Muscle layer of duodenum (tissue), 2 donors: ENCODE measurements at regions not wholly inside any gene's neighbourhood (a gene's known extent, or its start where the extent isn't known, plus 50 kb on each side); places are given as distances from the start of the nearest gene placed in this dataset.

ENCODE experiments used
- H3K27ac ChIP-seq: one replicate; pipeline ENCODE4 v1.7.0; 2013; ENCODE audit warnings: mild to moderate bottlenecking, low read length
- H3K27me3 ChIP-seq: one replicate; pipeline ENCODE4 v1.7.0; 2013; ENCODE audit warnings: low read depth, mild to moderate bottlenecking, control low read depth, low read length
- H3K36me3 ChIP-seq, 2 donors: one replicate each; pipeline ENCODE4 v1.7.0; 2013; ENCODE audit warnings: low read length in 2 of 2, control low read depth in 1 of 2, mild to moderate bottlenecking in 1 of 2; ENCODE audit not compliant: insufficient read depth in 2 of 2, control insufficient read depth in 1 of 2
- H3K4me1 ChIP-seq, 2 donors: one replicate each; pipeline ENCODE4 v1.7.0; 2013; ENCODE audit warnings: low read length in 2 of 2, mild to moderate bottlenecking in 2 of 2, control low read depth in 1 of 2, moderate library complexity in 1 of 2; ENCODE audit not compliant: insufficient read depth in 2 of 2, control insufficient read depth in 1 of 2
- H3K4me3 ChIP-seq, 2 donors: one replicate each; pipeline ENCODE4 v1.7.0; 2013; ENCODE audit warnings: low read length in 2 of 2, low read depth in 1 of 2, mild to moderate bottlenecking in 1 of 2
- H3K9me3 ChIP-seq, 2 donors: one replicate each; pipeline ENCODE4 v1.7.0; 2013; ENCODE audit warnings: low read length in 2 of 2, control low read depth in 1 of 2, mild to moderate bottlenecking in 1 of 2; ENCODE audit not compliant: control insufficient read depth in 1 of 2
- donor health status: healthy.

DNA sequence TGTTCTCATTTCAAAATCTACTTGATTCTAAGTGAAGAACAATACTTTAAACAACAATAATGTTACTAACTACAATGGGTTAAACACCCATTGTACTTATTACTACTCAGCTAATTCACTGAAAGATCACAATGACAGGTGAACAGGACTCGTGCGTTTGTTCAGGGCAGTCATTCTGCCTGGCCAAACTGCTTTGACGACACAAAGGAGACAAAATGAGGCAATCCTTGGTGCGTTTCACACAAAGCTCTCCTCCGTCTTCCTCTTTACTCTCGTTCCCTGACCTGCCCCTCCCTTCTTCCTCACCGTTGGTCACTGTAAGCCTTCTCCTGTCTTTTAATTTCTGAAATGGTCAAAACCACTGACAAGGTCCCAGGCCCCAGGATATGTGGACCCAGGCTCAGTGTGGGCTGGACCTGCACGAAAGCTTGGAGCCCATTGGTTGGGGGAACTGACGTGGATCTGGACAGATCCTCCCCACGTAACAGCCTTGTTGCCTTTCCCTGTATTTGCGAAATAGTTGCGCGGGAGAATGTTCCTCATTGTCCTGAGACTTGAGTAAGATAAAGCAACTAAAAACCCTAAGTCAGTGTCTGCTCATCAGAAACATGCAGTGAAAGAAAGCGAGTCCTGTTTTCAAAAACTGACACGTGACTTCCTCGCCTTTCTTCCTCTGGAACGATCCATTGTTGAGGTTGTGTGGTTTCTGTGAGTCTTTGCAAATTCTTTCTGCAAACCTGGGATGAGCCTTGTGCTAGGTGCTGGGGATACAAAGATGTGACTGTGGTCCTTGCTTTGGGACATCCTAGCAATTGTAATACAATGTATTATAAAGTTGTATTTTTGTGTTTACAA is 147.1 kb upstream of the RGMA start:
- Histone ChIP-seq H3K27me3 (no peaks in the 10 kb centered on the region), H3K36me3 (no peaks in the 10 kb centered on the region), H3K4me3 (peak overlapping the region in 1 of 2 donors; percentile 26), H3K27ac (peak overlapping the region; percentile 67), H3K4me1 (no peaks in the 10 kb centered on the region), H3K9me3 (no peaks in the 10 kb centered on the region)

DNA sequence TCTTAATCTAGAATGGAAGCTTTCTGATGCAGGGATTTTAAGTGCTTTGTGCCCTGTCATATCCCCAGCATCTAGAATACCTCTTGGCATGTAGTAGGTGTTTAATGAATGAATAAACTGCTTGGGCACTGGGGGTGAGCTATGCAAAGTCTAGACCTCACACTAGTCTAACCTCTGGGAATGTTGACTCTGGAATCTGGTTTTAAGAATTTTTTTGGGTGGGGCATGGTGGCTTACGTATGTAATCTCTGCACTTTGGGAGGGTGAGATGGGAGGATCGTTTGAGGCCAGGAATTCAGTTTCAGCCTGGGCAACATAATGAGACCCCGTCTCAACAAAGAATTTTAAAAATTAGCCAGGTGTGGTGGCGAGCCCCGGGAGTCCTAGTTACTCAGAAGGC is 146.3 kb upstream of the RGMA start:
- Histone ChIP-seq H3K27ac (no peak overlapping the region), H3K4me3 (no peak overlapping the region), H3K4me1 (no peaks in the 10 kb centered on the region), H3K27me3 (no peaks in the 10 kb centered on the region), H3K36me3 (no peaks in the 10 kb centered on the region), H3K9me3 (no peaks in the 10 kb centered on the region)

DNA sequence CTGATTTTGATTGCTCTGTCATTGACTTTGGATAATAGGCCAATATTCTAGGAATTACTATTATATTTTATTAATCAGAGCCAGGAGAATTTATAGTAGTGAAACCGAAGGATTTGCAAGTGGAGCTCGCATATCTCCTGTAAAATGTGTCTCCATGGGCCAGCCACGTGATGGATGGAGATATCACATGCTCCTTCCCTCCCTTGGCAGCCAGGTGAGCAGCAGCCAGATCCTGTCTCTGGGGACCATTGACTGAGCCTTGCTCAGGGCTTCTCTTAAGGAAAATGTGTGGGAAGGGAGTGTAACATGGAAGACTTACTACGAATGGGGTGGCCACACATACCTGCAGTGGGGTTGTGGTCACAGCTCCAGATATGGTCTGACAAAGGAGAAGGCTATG is 144.7 kb upstream of the RGMA start:
- Histone ChIP-seq H3K4me3 (no peak overlapping the region), H3K4me1 (no peaks in the 10 kb centered on the region), H3K36me3 (no peaks in the 10 kb centered on the region), H3K27ac (no peak overlapping the region), H3K27me3 (no peaks in the 10 kb centered on the region), H3K9me3 (no peaks in the 10 kb centered on the region)

DNA sequence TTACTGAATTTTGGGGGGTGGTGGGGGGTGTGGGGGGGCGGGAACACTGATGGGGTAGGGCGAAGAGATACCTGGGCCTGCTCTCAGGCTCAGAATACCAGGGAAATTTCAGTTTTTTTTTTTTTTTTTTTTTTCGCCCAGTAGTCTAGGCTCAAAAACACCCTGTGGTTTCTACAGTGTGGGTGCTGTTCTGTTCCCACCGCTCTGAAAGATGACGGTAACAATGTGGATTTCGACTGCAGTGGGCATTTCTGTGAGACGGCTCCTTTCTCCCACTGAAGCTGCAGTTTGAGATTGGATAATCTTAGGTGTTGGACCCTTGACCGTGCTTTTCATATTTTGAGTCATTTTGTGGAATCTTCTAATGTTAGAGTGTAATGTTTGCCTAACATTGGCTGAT is 143.8 kb upstream of the RGMA start:
- no peak overlapping the region for H3K4me3 ChIP-seq
- no peak overlapping the region for H3K27ac ChIP-seq
- no peaks in the 10 kb centered on the region for H3K9me3 ChIP-seq
- H3K4me1 ChIP-seq = no peaks in the 10 kb centered on the region
- no peaks in the 10 kb centered on the region for H3K36me3 ChIP-seq
- H3K27me3 ChIP-seq = no peaks in the 10 kb centered on the region

DNA sequence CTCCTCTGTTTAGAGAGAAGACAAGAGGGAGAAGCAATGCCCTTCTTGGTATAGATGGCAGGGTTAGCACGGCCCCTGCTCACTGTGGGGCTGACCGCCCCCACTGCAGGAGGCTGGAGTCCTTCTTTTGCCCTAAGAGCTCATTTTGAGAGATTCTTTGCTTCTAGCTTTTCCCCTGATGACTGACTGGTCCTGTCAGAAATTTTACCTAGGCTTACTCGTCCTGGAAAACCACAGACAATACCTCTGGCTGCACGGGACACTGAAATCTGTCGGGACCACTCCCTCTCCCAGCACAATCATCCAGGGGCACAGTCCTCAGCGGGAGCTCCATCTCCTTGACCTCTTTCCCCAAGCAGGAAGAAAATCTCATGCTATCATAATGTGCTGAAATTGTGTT is 143.0 kb upstream of the RGMA start:
- Histone ChIP-seq H3K4me3 (no peak overlapping the region), H3K4me1 (no peaks in the 10 kb centered on the region)

DNA sequence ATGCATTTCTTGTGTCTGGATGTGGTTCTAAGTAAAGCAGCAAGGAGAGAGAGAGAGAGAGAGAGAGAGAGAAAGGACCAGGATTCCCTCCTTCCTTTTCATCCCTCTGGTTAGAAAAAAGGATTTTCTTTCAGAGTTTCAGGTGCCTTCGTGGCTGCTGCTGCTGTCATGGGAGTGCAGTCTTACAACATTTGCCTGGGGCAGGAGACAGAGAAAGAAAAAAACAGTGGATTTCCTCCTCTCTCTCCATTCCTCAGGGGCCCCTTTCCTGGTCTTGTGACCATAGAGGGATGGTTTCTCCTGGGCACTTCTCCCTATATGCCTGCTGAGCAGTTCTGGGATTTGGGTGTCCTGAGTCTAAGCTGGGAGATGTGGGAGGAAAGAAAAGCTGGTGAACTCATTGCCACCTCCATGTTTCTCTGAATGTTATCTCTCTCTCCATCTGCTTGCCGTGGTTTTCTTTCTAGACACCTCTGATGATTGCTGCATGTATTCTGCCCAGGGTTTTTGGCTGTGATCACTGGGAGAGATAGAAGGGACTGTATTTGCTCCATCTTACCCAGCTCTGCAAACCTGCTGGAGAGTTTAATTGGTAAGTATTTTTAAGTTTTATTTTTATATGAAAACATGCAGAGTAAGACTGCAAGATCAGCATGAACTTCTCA is 142.4 kb upstream of the RGMA start:
- Histone ChIP-seq H3K36me3 (no peaks in the 10 kb centered on the region), H3K9me3 (no peaks in the 10 kb centered on the region), H3K27me3 (no peaks in the 10 kb centered on the region), H3K4me1 (no peaks in the 10 kb centered on the region), H3K4me3 (no peak overlapping the region), H3K27ac (no peak overlapping the region)

More for the DNA sequence above, 143.0 kb upstream of the RGMA start:
- Histone ChIP-seq H3K9me3 (no peaks in the 10 kb centered on the region), H3K27me3 (no peaks in the 10 kb centered on the region), H3K27ac (no peak overlapping the region), H3K36me3 (no peaks in the 10 kb centered on the region)

DNA sequence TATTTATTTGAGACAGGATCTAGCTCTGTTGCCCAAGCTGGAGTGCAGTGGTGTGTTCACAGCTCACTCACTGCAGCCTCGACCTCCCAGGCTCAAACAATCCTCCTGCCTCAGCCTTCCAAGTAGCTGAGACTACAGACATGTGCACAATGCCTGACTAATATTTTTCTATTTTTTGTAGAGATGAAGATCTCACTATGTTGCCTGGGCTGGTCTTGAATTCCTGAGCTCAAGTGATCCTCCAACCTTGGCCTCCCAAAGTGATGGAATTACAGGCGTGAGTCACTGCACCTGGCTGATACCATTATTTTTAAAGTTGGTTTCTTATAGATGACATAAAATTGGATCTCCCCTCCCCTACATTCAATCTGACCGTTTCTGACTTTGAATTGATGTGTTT is 139.5 kb upstream of the RGMA start:
- Histone ChIP-seq H3K4me3 (no peak overlapping the region), H3K4me1 (no peaks in the 10 kb centered on the region), H3K9me3 (no peaks in the 10 kb centered on the region), H3K27me3 (no peaks in the 10 kb centered on the region), H3K36me3 (no peaks in the 10 kb centered on the region), H3K27ac (no peak overlapping the region)

DNA sequence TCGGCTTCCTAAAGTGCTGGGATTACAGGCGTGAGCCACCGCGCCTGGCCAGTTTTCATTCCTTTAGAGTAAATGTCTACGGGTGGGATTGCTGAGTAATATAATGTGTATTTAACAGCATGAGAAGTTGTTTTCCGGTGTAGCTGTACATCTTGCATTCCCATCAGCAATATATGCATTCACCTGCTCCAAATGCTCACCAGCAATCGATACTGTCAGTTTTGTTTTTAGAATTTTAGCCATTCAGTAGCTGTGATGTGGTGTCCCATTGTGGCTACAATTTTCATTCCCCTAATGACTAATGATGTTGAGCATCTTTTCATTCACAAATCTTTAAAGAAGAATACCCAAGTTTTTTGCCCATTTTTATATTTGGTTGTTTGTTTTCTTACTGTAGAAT is 134.8 kb upstream of the RGMA start:
- no peaks in the 10 kb centered on the region for H3K36me3 ChIP-seq
- no peak overlapping the region for H3K4me3 ChIP-seq
- no peaks in the 10 kb centered on the region for H3K27me3 ChIP-seq
- no peaks in the 10 kb centered on the region for H3K9me3 ChIP-seq
- no peaks in the 10 kb centered on the region for H3K4me1 ChIP-seq
- no peak overlapping the region for H3K27ac ChIP-seq

DNA sequence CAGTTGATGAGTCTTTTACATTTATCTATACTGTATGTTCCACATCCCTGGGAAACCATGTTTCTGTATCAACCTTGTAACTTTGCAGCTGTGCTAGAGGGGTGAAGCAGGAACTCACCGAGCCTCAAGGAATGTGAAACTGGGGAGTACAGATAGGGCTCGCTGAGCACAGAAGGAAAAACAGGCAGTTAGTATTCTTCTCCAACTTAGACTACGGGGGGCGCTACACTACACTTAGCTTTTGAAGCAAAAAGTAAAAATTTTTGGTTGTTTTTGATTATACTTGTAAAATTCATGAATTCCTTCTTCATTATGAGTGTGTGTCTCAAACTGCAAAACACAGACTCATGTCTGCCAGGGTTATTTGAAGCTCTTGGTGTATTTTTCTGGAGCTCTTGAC is 132.7 kb upstream of the RGMA start:
- Histone ChIP-seq H3K36me3 (no peaks in the 10 kb centered on the region), H3K9me3 (no peaks in the 10 kb centered on the region), H3K27ac (no peak overlapping the region), H3K4me3 (no peak overlapping the region), H3K27me3 (no peaks in the 10 kb centered on the region), H3K4me1 (no peaks in the 10 kb centered on the region)

DNA sequence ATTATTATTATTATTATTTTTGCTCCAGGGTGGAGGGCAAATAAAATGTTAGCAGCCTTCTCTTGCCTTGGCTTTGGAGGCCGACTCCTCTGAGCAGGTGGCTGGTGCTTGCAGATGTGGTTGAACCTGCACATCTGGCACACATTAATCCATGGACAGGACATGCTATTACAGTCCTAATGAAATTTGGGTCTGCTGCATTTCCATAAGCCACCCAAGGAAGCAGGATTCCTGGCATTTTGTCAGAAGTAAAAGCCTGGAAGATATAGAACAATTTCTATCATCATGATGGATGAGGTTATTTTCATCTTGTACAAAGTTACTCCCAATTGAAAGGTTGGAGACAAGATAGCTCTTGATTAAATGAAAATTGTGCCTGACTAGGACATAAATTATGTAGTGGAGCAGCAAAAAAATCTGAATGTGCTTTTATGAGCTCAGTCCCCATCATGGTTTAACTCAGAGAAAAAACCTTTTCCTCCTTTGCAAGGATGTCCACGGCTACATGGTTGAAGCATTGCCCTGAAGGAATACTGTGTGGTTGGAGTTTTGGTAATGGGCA is 130.9 kb upstream of the RGMA start:
- Histone ChIP-seq H3K27me3 (no peaks in the 10 kb centered on the region), H3K9me3 (no peaks in the 10 kb centered on the region), H3K4me1 (no peaks in the 10 kb centered on the region), H3K36me3 (no peaks in the 10 kb centered on the region), H3K27ac (no peak overlapping the region), H3K4me3 (no peak overlapping the region)

DNA sequence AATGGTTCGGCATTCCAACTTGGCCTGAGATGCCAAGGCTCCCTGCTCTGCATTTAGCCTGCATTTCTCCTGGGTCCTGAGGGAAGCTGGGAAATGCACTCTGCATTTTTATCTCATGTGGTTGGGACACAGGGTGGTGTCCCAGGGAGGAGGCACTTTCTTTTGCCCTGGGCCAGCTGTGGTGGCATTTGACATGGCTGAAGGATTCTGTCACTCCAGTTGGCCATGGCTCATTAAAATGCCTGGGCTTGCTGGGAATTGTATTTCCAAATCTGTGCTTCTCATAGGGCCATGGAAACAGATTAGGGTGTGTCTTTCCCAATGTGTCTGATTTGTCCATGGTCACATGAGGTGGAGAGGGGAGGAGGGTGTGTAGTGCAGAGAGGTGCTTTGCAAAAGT is 128.3 kb upstream of the RGMA start:
- H3K4me1 ChIP-seq = no peaks in the 10 kb centered on the region
- H3K27ac ChIP-seq = no peak overlapping the region
- H3K27me3 ChIP-seq = no peaks in the 10 kb centered on the region
- no peaks in the 10 kb centered on the region for H3K9me3 ChIP-seq
- H3K36me3 ChIP-seq = no peaks in the 10 kb centered on the region
- H3K4me3 ChIP-seq = no peak overlapping the region
